GM23248 (cell line): ENCODE measurements at regions not wholly inside any gene's neighbourhood (a gene's known extent, or its start where the extent isn't known, plus 50 kb on each side); places are given as distances from the start of the nearest gene placed in this dataset.

Experiments used
- DNase-seq: peaks from one replicate; pipeline ENCODE4 v3.0.0-alpha.2; 2015
- H2AFZ ChIP-seq: fragments of 200-600 bp; sonication (generic); 2 replicates; pipeline ENCODE4 v1.6.1; 2016; ENCODE audit warnings: antibody characterized with exemption
- H3F3A ChIP-seq: fragments of 200-600 bp; sonication (generic); 2 replicates; pipeline ENCODE4 v1.6.1; 2016; ENCODE audit warnings: mild to moderate bottlenecking, antibody characterized with exemption, mixed run types; ENCODE audit not compliant: insufficient read depth
- H3K27ac ChIP-seq: fragments of 200-600 bp; sonication (generic); 2 replicates; pipeline ENCODE4 v1.5.1; 2016; ENCODE audit warnings: mild to moderate bottlenecking
- H3K27me3 ChIP-seq: fragments of 200-600 bp; sonication (generic); replicated peaks from 2 replicates; pipeline ENCODE4 v1.6.1; 2016; ENCODE audit warnings: mild to moderate bottlenecking; ENCODE audit not compliant: insufficient read depth
- H3K36me3 ChIP-seq: fragments of 200-600 bp; sonication (generic); 2 replicates; pipeline ENCODE4 v1.6.1; 2016; ENCODE audit warnings: low read depth, mild to moderate bottlenecking
- H3K4me1 ChIP-seq: fragments of 200-600 bp; sonication (generic); 2 replicates; pipeline ENCODE4 v1.6.1; 2016; ENCODE audit warnings: mild to moderate bottlenecking; ENCODE audit not compliant: insufficient read depth
- H3K4me2 ChIP-seq: fragments of 200-600 bp; sonication (generic); one replicate; pipeline ENCODE4 v1.6.1; 2016; ENCODE audit warnings: mild to moderate bottlenecking; ENCODE audit not compliant: unreplicated experiment
- H3K4me3 ChIP-seq: fragments of 200-600 bp; sonication (generic); 2 replicates; pipeline ENCODE4 v1.5.1; 2016; ENCODE audit warnings: mild to moderate bottlenecking
- H3K79me2 ChIP-seq: fragments of 200-600 bp; sonication (generic); 2 replicates; pipeline ENCODE4 v1.6.1; 2016; ENCODE audit warnings: mild to moderate bottlenecking; ENCODE audit not compliant: insufficient read depth
- H3K9ac ChIP-seq: fragments of 200-600 bp; sonication (generic); 2 replicates; pipeline ENCODE4 v1.6.1; 2016; ENCODE audit warnings: mild to moderate bottlenecking
- H3K9me2 ChIP-seq: fragments of 200-600 bp; sonication (generic); 2 replicates; pipeline ENCODE4 v1.6.1; 2016; ENCODE audit warnings: mixed run types, mild to moderate bottlenecking, moderate library complexity; ENCODE audit not compliant: insufficient read depth
- H3K9me3 ChIP-seq: fragments of 200-600 bp; sonication (generic); one replicate; pipeline ENCODE4 v1.6.1; 2017; ENCODE audit warnings: low read depth
- H4K20me1 ChIP-seq: fragments of 200-600 bp; sonication (generic); 2 replicates; pipeline ENCODE4 v1.6.0; 2016; ENCODE audit not compliant: insufficient read depth
- EZH2 ChIP-seq: fragments of 200-600 bp; sonication (generic); IDR thresholded peaks from 2 replicates; pipeline ENCODE4 v1.6.1; 2018; ENCODE audit warnings: antibody characterized with exemption, mild to moderate bottlenecking; ENCODE audit not compliant: insufficient read depth, poor library complexity, severe bottlenecking
- EZH2phosphoT487 ChIP-seq: fragments of 200-600 bp; sonication (generic); IDR thresholded peaks from 2 replicates; pipeline ENCODE4 v1.6.1; 2018; ENCODE audit warnings: antibody characterized with exemption, moderate library complexity, mild to moderate bottlenecking, low read depth; ENCODE audit not compliant: insufficient read depth
- WGBS, 2 experiments: methylation state at CpG; one replicate each; pipeline ENCODE4 v1.1.6; 2015 to 2017; ENCODE audit warnings: low lambda C conversion rate in 2 of 2, low coverage in 1 of 2; ENCODE audit errors: missing lambda C conversion rate in 2 of 2; 5-methylcytosine and 5-hydroxymethylcytosine counted together
- in situ Hi-C: fragments of 300-500 bp; cut with MboI; formaldehyde crosslinking; loops from 2 replicates; pipeline ENCODE4 v1.15.0; 2020

GRCh38 chr7:49486974-49487829, 286.2 kb upstream of the VWC2 start:
- Histone ChIP-seq H3K36me3 (no peaks in the 10 kb centered on the region), H3K4me2 (no peak overlapping the region), H3K9me2 (no peaks in the 10 kb centered on the region), H3K4me1 (no peaks in the 10 kb centered on the region), H3K9me3 (no peaks in the 10 kb centered on the region), H2AFZ (no peak overlapping the region), H3K27me3 (no peaks in the 10 kb centered on the region), H3K4me3 (no peak overlapping the region), H3K9ac (no peak overlapping the region), H3K27ac (no peak overlapping the region), H3F3A (no peaks in the 10 kb centered on the region), H4K20me1 (no peaks in the 10 kb centered on the region), H3K79me2 (no peaks in the 10 kb centered on the region)
- DNase-seq, result no peak
- in situ Hi-C loops, result no loop called here
- TF ChIP-seq EZH2phosphoT487, result no peak
- no peak for TF ChIP-seq EZH2
- WGBS, 2 experiments, result 1 to 2% methylated on average over 5 of the region's 5 CpGs

- H3F3A ChIP-seq, result no peaks in the 10 kb centered on the region
- no peak for DNase-seq
- H3K4me1 ChIP-seq, result no peaks in the 10 kb centered on the region
- no peak overlapping the region for H3K27ac ChIP-seq
- H3K79me2 ChIP-seq, result no peaks in the 10 kb centered on the region
- no peak overlapping the region for H3K4me3 ChIP-seq
- H3K27me3 ChIP-seq, result no peaks in the 10 kb centered on the region
- H2AFZ ChIP-seq, result no peak overlapping the region
- no peak overlapping the region for H3K9ac ChIP-seq
- H3K4me2 ChIP-seq, result no peak overlapping the region
- H3K36me3 ChIP-seq, result no peaks in the 10 kb centered on the region
- H3K9me3 ChIP-seq, result no peaks in the 10 kb centered on the region
- WGBS, 2 experiments, result 33 to 37% methylated on average over 3 of the region's 3 CpGs
- TF ChIP-seq EZH2 (no peak), EZH2phosphoT487 (no peak)
- no peaks in the 10 kb centered on the region for H4K20me1 ChIP-seq
- in situ Hi-C loops, result no loop called here
- H3K9me2 ChIP-seq, result no peaks in the 10 kb centered on the region
These were observed 285.7 kb upstream of the VWC2 start for GRCh38 chr7:49487830-49488140.

GRCh38 chr7:49488573-49488972, 284.9 kb upstream of the VWC2 start:
- Histone ChIP-seq H3K4me1 (no peaks in the 10 kb centered on the region), H3K27me3 (no peaks in the 10 kb centered on the region), H3K9me3 (no peaks in the 10 kb centered on the region), H3K9me2 (no peaks in the 10 kb centered on the region), H3K79me2 (no peaks in the 10 kb centered on the region), H2AFZ (no peak overlapping the region), H3F3A (no peaks in the 10 kb centered on the region), H3K4me2 (no peak overlapping the region), H3K9ac (no peak overlapping the region), H4K20me1 (no peaks in the 10 kb centered on the region), H3K27ac (no peak overlapping the region), H3K36me3 (no peaks in the 10 kb centered on the region), H3K4me3 (no peak overlapping the region)
- WGBS, 2 experiments, result 29 to 33% methylated on average over 1 of the region's 1 CpG
- no peak for DNase-seq
- TF ChIP-seq EZH2phosphoT487 (no peak), EZH2 (no peak)
- in situ Hi-C loops, result no loop called here

GRCh38 chr7:49497471-49497870, 276.0 kb upstream of the VWC2 start:
- no peak overlapping the region for H2AFZ ChIP-seq
- H3K9ac ChIP-seq, result no peak overlapping the region
- H3K27ac ChIP-seq, result no peak overlapping the region
- H3K79me2 ChIP-seq, result no peaks in the 10 kb centered on the region
- H3K4me1 ChIP-seq, result no peaks in the 10 kb centered on the region
- no peaks in the 10 kb centered on the region for H3K9me3 ChIP-seq
- no peaks in the 10 kb centered on the region for H3K27me3 ChIP-seq
- H4K20me1 ChIP-seq, result no peaks in the 10 kb centered on the region
- no peaks in the 10 kb centered on the region for H3K9me2 ChIP-seq
- TF ChIP-seq EZH2, result no peak
- no peak for TF ChIP-seq EZH2phosphoT487
- 24 to 33% methylated on average over 6 of the region's 6 CpGs for WGBS, 2 experiments
- no peak overlapping the region for H3K4me2 ChIP-seq
- in situ Hi-C loops, result no loop called here
- no peaks in the 10 kb centered on the region for H3K36me3 ChIP-seq
- H3K4me3 ChIP-seq, result no peak overlapping the region
- no peaks in the 10 kb centered on the region for H3F3A ChIP-seq
- no peak for DNase-seq
